A549 (cell line): ENCODE measurements at regions not wholly inside any gene's neighbourhood (a gene's known extent, or its start where the extent isn't known, plus 50 kb on each side); places are given as distances from the start of the nearest gene placed in this dataset.

Experiments used
- BHLHE40 ChIP-seq: IDR thresholded peaks from 2 replicates; pipeline ENCODE4 v1.6.1; 2012; ENCODE audit warnings: low read depth, low read length, inconsistent platforms
- CEBPB ChIP-seq, 2 experiments: fragments of >200 bp in 1 of 2; sonication (Bioruptor Twin) in 1 of 2; formaldehyde crosslinking in 1 of 2; IDR thresholded peaks; 2 replicates each; pipeline ENCODE4 v1.6.1; 2012 to 2016
- CHD2 ChIP-seq: fragments of 150-350 bp; IDR thresholded peaks from 2 replicates; pipeline ENCODE4 v1.6.1; 2014; ENCODE audit warnings: low read length; ENCODE audit not compliant: partially characterized antibody
- CHD4 ChIP-seq: fragments of 200-600 bp; sonication (generic); IDR thresholded peaks from 2 replicates; pipeline ENCODE4 v1.6.1; 2016; ENCODE audit warnings: antibody characterized with exemption, mild to moderate bottlenecking, borderline replicate concordance
- CTCF ChIP-seq: fragments of >200 bp; sonication (Bioruptor Twin); formaldehyde crosslinking; IDR thresholded peaks from 3 replicates; pipeline ENCODE4 v1.5.1; 2016
- HMGXB4 ChIP-seq: fragments of 250-450 bp; sonication (Bioruptor Pico); IDR thresholded peaks from 2 replicates; pipeline ENCODE4 v1.5.0; 2021; ENCODE audit warnings: mild to moderate bottlenecking, moderate library complexity, borderline replicate concordance
- KDM5A ChIP-seq: fragments of 200-600 bp; sonication (generic); IDR thresholded peaks from 2 replicates; pipeline ENCODE4 v1.6.1; 2016; ENCODE audit warnings: antibody characterized with exemption, mild to moderate bottlenecking
- NFE2L2 ChIP-seq: fragments of 150-350 bp; conservative IDR thresholded peaks from 2 replicates; pipeline ENCODE4 v1.6.1; 2014; ENCODE audit warnings: low read length
- NR3C1 ChIP-seq: fragments of >200 bp; sonication (Bioruptor Twin); formaldehyde crosslinking; IDR thresholded peaks from 3 replicates; pipeline ENCODE4 v1.6.1; 2017
- POLR2A ChIP-seq: IDR thresholded peaks from 2 replicates; pipeline ENCODE4 v1.6.1; 2012; ENCODE audit warnings: mild to moderate bottlenecking, low read length
- RFX5 ChIP-seq: fragments of 450-650 bp; IDR thresholded peaks from 2 replicates; pipeline ENCODE4 v1.7.1; 2014; ENCODE audit warnings: antibody characterized with exemption, mild to moderate bottlenecking, moderate library complexity
- SMC3 ChIP-seq: fragments of >200 bp; sonication (Bioruptor Twin); formaldehyde crosslinking; IDR thresholded peaks from 3 replicates; pipeline ENCODE4 v1.6.1; 2018; ENCODE audit warnings: inconsistent platforms
- TP53 ChIP-seq: fragments of 250-450 bp; sonication (Bioruptor Pico); IDR thresholded peaks from 2 replicates; pipeline ENCODE4 v1.5.0; 2021; ENCODE audit warnings: mild to moderate bottlenecking, moderate library complexity
- ZNF302 ChIP-seq: fragments of 250-450 bp; sonication (Bioruptor Pico); IDR thresholded peaks from 2 replicates; pipeline ENCODE4 v1.9.0; 2021; ENCODE audit warnings: inconsistent platforms, mild to moderate bottlenecking, moderate library complexity

- TF ChIP-seq CEBPB (IDR thresholded peaks at IDR 0.05) (no peak), CTCF (no peak), NFE2L2 (no peak), RFX5 (no peak), CHD4 (no peak), POLR2A (no peak), CHD2 (no peak), HMGXB4 (no peak), KDM5A (no peak), SMC3 (no peak), TP53 (CRISPR knock-in tag) (no peak), BHLHE40 (no peak), NR3C1 (no peak), ZNF302 (no peak)
These were observed 178.0 kb downstream of the KCTD12 start for GRCh38 chr13:76708138-76708688.
